ENCODE measurements at regions not wholly inside any gene's neighbourhood (a gene's known extent, or its start where the extent isn't known, plus 50 kb on each side); places are given as distances from the start of the nearest gene placed in this dataset.
"Not testable (repeated sequence)": the region's sequence is repeated elsewhere in the genome, so short reads cannot be mapped to it uniquely, and the experiment has no call there.

GRCh38 chr16:88232401-88233258, 150.1 kb upstream of the ZNF469 start:
- DNase-seq, result not testable (repeated sequence)

GRCh38 chr16:88233621-88234420, 148.9 kb upstream of the ZNF469 start:
- DNase-seq, result not testable (repeated sequence)

GRCh38 chr16:88234421-88235271, 148.1 kb upstream of the ZNF469 start:
- DNase-seq, result not testable (repeated sequence)

GRCh38 chr16:88235691-88236090, 147.1 kb upstream of the ZNF469 start:
- DNase-seq, result not testable (repeated sequence)

- DNase-seq, result not testable (repeated sequence)
Measured at GRCh38 chr16:88236229-88236628, 146.5 kb upstream of the ZNF469 start.

GRCh38 chr16:88237314-88237713, 145.4 kb upstream of the ZNF469 start:
- not testable (repeated sequence) for DNase-seq

- not testable (repeated sequence) for DNase-seq
Measured at GRCh38 chr16:88237761-88238415, 144.9 kb upstream of the ZNF469 start.

- peak; percentile 80 for DNase-seq
Measured at GRCh38 chr16:88238732-88239274, 144.0 kb upstream of the ZNF469 start.

- DNase-seq, result peak; percentile 14
Measured at GRCh38 chr16:88240118-88240517, 142.6 kb upstream of the ZNF469 start.

GRCh38 chr16:88240776-88241175, 142.0 kb upstream of the ZNF469 start:
- not testable (repeated sequence) for DNase-seq

GRCh38 chr16:88241404-88242311, 141.1 kb upstream of the ZNF469 start:
- not testable (repeated sequence) for DNase-seq

- peak; percentile 42 for DNase-seq
Measured at GRCh38 chr16:88242312-88243295, 140.2 kb upstream of the ZNF469 start.

GRCh38 chr16:88243921-88244320, 138.8 kb upstream of the ZNF469 start:
- not testable (repeated sequence) for DNase-seq

GRCh38 chr16:88245241-88246081, 137.3 kb upstream of the ZNF469 start:
- peak; percentile 71 for DNase-seq

- DNase-seq, result not testable (repeated sequence)
Measured at GRCh38 chr16:88246955-88247582, 135.7 kb upstream of the ZNF469 start.

- not testable (repeated sequence) for DNase-seq
Measured at GRCh38 chr16:88247583-88247966, 135.2 kb upstream of the ZNF469 start.

- DNase-seq, result not testable (repeated sequence)
Measured at GRCh38 chr16:88248761-88249160, 134.0 kb upstream of the ZNF469 start.

- not testable (repeated sequence) for DNase-seq
Measured at GRCh38 chr16:88250381-88250780, 132.4 kb upstream of the ZNF469 start.
